ENCODE measurements at regions not wholly inside any gene's neighbourhood (a gene's known extent, or its start where the extent isn't known, plus 50 kb on each side); places are given as distances from the start of the nearest gene placed in this dataset.

- no peak overlapping the region for H3K27ac Mint-ChIP-seq
- H3K4me3 ChIP-seq: no peak overlapping the region
- H3K4me2 ChIP-seq: no peak overlapping the region
- H3K4me3 Mint-ChIP-seq: no peak overlapping the region
- peak overlapping the region; percentile 61; the same call in 1 of the 2 replicates for H2AFZ ChIP-seq
- H3K4me1 ChIP-seq (ENCODE audit: insufficient read depth): no peaks in the 10 kb centered on the region
- H3K9me3 Mint-ChIP-seq: peaks cover 16% of the 10 kb centered on the region
- no peaks in the 10 kb centered on the region for H3K79me2 ChIP-seq (replicated peaks; ENCODE audit: insufficient read depth)
- H3K36me3 Mint-ChIP-seq (ENCODE audit: low read depth): peaks cover 9% of the 10 kb centered on the region
- ATAC-seq (no peak), DNase-seq (ENCODE audit: low spot score) (no peak)
- no peaks in the 10 kb centered on the region for H3K9me2 ChIP-seq (ENCODE audit: insufficient read depth)
- 0 out of 2 replicates have a peak, but pooled peaks cover 7% of the 10 kb centered on the region for H3K36me3 ChIP-seq (ENCODE audit: insufficient read depth)
- H4K20me1 ChIP-seq (replicated peaks; ENCODE audit: insufficient read depth): no peaks in the 10 kb centered on the region
- no peaks in the 10 kb centered on the region for H3F3A ChIP-seq (replicated peaks; ENCODE audit: low read depth)
- H3K27me3 Mint-ChIP-seq (ENCODE audit: insufficient read depth, low read depth, poor library complexity): no peaks in the 10 kb centered on the region
- H3K4me1 Mint-ChIP-seq: no peaks in the 10 kb centered on the region
- no peaks in the 10 kb centered on the region for H3K27me3 ChIP-seq (ENCODE audit: insufficient read depth)
- no peak overlapping the region for H3K27ac ChIP-seq (ENCODE audit: low read depth)
- TF ChIP-seq EZH2phosphoT487 (IDR thresholded peaks at IDR 0.05; ENCODE audit: unreplicated experiment): no peak
- TF ChIP-seq NANOG (IDR thresholded peaks at IDR 0.05; ENCODE audit: borderline replicate concordance): no peak
- TF ChIP-seq EZH2 (IDR thresholded peaks at IDR 0.05; ENCODE audit: low read depth, unreplicated experiment): no peak
Measured at GRCh38 chr10:57026307-57026706, 665.2 kb upstream of the ZWINT start.

- ATAC-seq: no peak
Measured at GRCh38 chr10:57023626-57024025, 662.6 kb upstream of the ZWINT start.

GRCh38 chr10:57018452-57018851 lies 657.4 kb upstream of the ZWINT start:
- peaks cover 20% of the 10 kb centered on the region for H3K9me2 ChIP-seq (ENCODE audit: insufficient read depth)
- peaks cover 17% of the 10 kb centered on the region; the same call in 2 of the 3 replicates for H3K36me3 Mint-ChIP-seq (ENCODE audit: low read depth)
- no peak overlapping the region for H2AFZ ChIP-seq
- H3K27ac ChIP-seq (ENCODE audit: low read depth): no peak overlapping the region
- H3K4me3 ChIP-seq: no peak overlapping the region
- H3K4me2 ChIP-seq: peak overlapping the region; percentile 5
- H3K4me3 Mint-ChIP-seq: no peak overlapping the region
- no peaks in the 10 kb centered on the region for H3K79me2 ChIP-seq (replicated peaks; ENCODE audit: insufficient read depth)
- peaks cover 20% of the 10 kb centered on the region for H3K4me1 Mint-ChIP-seq
- DNase-seq (ENCODE audit: low spot score) (peak; percentile 67), ATAC-seq (peak; percentile 97)
- peaks cover 2% of the 10 kb centered on the region for H3K27me3 Mint-ChIP-seq (ENCODE audit: insufficient read depth, low read depth, poor library complexity)
- no peaks in the 10 kb centered on the region for H3F3A ChIP-seq (replicated peaks; ENCODE audit: low read depth)
- H3K4me1 ChIP-seq (ENCODE audit: insufficient read depth): peaks cover 8% of the 10 kb centered on the region; the same call in 1 of the 2 replicates
- no peaks in the 10 kb centered on the region for H3K27me3 ChIP-seq (ENCODE audit: insufficient read depth)
- H4K20me1 ChIP-seq (replicated peaks; ENCODE audit: insufficient read depth): no peaks in the 10 kb centered on the region
- H3K9me3 Mint-ChIP-seq: peaks cover 14% of the 10 kb centered on the region
- peak overlapping the region; percentile 56; the same call in 1 of the 2 replicates for H3K27ac Mint-ChIP-seq
- peaks cover 3% of the 10 kb centered on the region; the same call in 1 of the 2 replicates for H3K36me3 ChIP-seq (ENCODE audit: insufficient read depth)
- no peak for TF ChIP-seq CREB1 (CRISPR knock-in tag; IDR thresholded peaks at IDR 0.05; ENCODE audit: low read depth)
- TF ChIP-seq STAT1 (IDR thresholded peaks at IDR 0.05; ENCODE audit: unreplicated experiment): no peak
- TF ChIP-seq POLR2AphosphoS5 (IDR thresholded peaks at IDR 0.05; ENCODE audit: low read depth): no peak
- TF ChIP-seq ZNF114 (CRISPR knock-in tag; IDR thresholded peaks at IDR 0.05): no peak
- peak; percentile 94 for TF ChIP-seq ZNF462 (CRISPR knock-in tag; IDR thresholded peaks at IDR 0.05)

More at GRCh38 chr10:57023626-57024025, 662.6 kb upstream of the ZWINT start:
- Mint-ChIP-seq H3K9me3 (peaks cover 4% of the 10 kb centered on the region; the same call in 1 of the 3 replicates), H3K36me3 (ENCODE audit: low read depth) (peaks cover 8% of the 10 kb centered on the region; the same call in 1 of the 3 replicates), H3K4me3 (no peak overlapping the region), H3K4me1 (peaks cover 9% of the 10 kb centered on the region), H3K27me3 (ENCODE audit: insufficient read depth, low read depth, poor library complexity) (no peaks in the 10 kb centered on the region), H3K27ac (no peak overlapping the region)
- DNase-seq (ENCODE audit: low spot score): no peak
- H3K4me2 ChIP-seq: no peak overlapping the region
- TF ChIP-seq ZNF331 (CRISPR knock-in tag; IDR thresholded peaks at IDR 0.05; ENCODE audit: low read depth): no peak
- no peaks in the 10 kb centered on the region for H3F3A ChIP-seq (replicated peaks; ENCODE audit: low read depth)
- peaks cover 12% of the 10 kb centered on the region for H3K9me2 ChIP-seq (ENCODE audit: insufficient read depth)
- 0 out of 2 replicates have a peak, but pooled peaks cover 4% of the 10 kb centered on the region for H3K4me1 ChIP-seq (ENCODE audit: insufficient read depth)
- no peaks in the 10 kb centered on the region for H3K79me2 ChIP-seq (replicated peaks; ENCODE audit: insufficient read depth)
- H3K36me3 ChIP-seq (ENCODE audit: insufficient read depth): no peaks in the 10 kb centered on the region
- no peak overlapping the region for H3K4me3 ChIP-seq
- no peak overlapping the region for H3K27ac ChIP-seq (ENCODE audit: low read depth)
- no peak overlapping the region for H2AFZ ChIP-seq
- no peaks in the 10 kb centered on the region for H4K20me1 ChIP-seq (replicated peaks; ENCODE audit: insufficient read depth)
- no peaks in the 10 kb centered on the region for H3K27me3 ChIP-seq (ENCODE audit: insufficient read depth)
